ENCODE measurements at regions not wholly inside any gene's neighbourhood (a gene's known extent, or its start where the extent isn't known, plus 50 kb on each side); places are given as distances from the start of the nearest gene placed in this dataset.

DNA sequence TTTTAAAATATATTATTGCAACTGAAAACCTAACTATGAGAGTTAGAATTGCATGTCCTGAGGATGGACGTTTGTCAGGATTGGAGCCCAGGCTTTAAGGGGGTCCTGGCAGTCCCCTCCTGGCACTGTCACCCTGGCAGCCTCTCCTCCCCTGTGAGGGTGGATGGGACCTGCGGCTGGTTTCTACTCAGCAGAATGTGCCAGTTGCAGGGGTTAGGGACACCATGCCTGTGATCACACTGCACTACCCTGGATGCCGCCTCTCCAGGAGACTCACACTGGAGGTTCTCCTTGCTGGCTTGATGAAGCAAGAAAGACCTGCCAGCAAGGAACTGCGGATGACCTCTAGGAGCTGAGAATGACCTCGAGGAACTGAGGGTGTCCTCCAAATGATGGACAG is 356.7 kb upstream of the MYT1L start (continued):
- TF ChIP-seq, protein P1, sequence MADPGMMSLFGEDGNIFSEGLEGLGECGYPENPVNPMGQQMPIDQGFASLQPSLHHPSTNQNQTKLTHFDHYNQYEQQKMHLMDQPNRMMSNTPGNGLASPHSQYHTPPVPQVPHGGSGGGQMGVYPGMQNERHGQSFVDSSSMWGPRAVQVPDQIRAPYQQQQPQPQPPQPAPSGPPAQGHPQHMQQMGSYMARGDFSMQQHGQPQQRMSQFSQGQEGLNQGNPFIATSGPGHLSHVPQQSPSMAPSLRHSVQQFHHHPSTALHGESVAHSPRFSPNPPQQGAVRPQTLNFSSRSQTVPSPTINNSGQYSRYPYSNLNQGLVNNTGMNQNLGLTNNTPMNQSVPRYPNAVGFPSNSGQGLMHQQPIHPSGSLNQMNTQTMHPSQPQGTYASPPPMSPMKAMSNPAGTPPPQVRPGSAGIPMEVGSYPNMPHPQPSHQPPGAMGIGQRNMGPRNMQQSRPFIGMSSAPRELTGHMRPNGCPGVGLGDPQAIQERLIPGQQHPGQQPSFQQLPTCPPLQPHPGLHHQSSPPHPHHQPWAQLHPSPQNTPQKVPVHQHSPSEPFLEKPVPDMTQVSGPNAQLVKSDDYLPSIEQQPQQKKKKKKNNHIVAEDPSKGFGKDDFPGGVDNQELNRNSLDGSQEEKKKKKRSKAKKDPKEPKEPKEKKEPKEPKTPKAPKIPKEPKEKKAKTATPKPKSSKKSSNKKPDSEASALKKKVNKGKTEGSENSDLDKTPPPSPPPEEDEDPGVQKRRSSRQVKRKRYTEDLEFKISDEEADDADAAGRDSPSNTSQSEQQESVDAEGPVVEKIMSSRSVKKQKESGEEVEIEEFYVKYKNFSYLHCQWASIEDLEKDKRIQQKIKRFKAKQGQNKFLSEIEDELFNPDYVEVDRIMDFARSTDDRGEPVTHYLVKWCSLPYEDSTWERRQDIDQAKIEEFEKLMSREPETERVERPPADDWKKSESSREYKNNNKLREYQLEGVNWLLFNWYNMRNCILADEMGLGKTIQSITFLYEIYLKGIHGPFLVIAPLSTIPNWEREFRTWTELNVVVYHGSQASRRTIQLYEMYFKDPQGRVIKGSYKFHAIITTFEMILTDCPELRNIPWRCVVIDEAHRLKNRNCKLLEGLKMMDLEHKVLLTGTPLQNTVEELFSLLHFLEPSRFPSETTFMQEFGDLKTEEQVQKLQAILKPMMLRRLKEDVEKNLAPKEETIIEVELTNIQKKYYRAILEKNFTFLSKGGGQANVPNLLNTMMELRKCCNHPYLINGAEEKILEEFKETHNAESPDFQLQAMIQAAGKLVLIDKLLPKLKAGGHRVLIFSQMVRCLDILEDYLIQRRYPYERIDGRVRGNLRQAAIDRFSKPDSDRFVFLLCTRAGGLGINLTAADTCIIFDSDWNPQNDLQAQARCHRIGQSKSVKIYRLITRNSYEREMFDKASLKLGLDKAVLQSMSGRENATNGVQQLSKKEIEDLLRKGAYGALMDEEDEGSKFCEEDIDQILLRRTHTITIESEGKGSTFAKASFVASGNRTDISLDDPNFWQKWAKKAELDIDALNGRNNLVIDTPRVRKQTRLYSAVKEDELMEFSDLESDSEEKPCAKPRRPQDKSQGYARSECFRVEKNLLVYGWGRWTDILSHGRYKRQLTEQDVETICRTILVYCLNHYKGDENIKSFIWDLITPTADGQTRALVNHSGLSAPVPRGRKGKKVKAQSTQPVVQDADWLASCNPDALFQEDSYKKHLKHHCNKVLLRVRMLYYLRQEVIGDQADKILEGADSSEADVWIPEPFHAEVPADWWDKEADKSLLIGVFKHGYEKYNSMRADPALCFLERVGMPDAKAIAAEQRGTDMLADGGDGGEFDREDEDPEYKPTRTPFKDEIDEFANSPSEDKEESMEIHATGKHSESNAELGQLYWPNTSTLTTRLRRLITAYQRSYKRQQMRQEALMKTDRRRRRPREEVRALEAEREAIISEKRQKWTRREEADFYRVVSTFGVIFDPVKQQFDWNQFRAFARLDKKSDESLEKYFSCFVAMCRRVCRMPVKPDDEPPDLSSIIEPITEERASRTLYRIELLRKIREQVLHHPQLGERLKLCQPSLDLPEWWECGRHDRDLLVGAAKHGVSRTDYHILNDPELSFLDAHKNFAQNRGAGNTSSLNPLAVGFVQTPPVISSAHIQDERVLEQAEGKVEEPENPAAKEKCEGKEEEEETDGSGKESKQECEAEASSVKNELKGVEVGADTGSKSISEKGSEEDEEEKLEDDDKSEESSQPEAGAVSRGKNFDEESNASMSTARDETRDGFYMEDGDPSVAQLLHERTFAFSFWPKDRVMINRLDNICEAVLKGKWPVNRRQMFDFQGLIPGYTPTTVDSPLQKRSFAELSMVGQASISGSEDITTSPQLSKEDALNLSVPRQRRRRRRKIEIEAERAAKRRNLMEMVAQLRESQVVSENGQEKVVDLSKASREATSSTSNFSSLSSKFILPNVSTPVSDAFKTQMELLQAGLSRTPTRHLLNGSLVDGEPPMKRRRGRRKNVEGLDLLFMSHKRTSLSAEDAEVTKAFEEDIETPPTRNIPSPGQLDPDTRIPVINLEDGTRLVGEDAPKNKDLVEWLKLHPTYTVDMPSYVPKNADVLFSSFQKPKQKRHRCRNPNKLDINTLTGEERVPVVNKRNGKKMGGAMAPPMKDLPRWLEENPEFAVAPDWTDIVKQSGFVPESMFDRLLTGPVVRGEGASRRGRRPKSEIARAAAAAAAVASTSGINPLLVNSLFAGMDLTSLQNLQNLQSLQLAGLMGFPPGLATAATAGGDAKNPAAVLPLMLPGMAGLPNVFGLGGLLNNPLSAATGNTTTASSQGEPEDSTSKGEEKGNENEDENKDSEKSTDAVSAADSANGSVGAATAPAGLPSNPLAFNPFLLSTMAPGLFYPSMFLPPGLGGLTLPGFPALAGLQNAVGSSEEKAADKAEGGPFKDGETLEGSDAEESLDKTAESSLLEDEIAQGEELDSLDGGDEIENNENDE (IDR thresholded peaks at IDR 0.05; ENCODE audit: insufficient replicate concordance, low read length) = no peak
- TF ChIP-seq SP1 (IDR thresholded peaks at IDR 0.05; ENCODE audit: low read depth, low read length) (no peak), CHD1 (IDR thresholded peaks at IDR 0.05; ENCODE audit: low read depth, low read length) (no peak), SIRT6 (IDR thresholded peaks at IDR 0.05; ENCODE audit: low read length) (no peak), EGR1 (IDR thresholded peaks at IDR 0.05; ENCODE audit: borderline replicate concordance, low read depth, low read length) (no peak), TEAD4 (IDR thresholded peaks at IDR 0.05; ENCODE audit: low read depth, low read length) (no peak), SRF (IDR thresholded peaks at IDR 0.05; ENCODE audit: low read depth, low read length) (no peak)

Data from H1 (cell line).